Inferior parietal cortex (tissue), 1 donor: ENCODE measurements at regions not wholly inside any gene's neighbourhood (a gene's known extent, or its start where the extent isn't known, plus 50 kb on each side); places are given as distances from the start of the nearest gene placed in this dataset.

Experiments
- DNase-seq: peaks from one replicate; pipeline ENCODE4 v3.0.0-alpha.2; 2016; ENCODE audit errors: extremely low spot score

DNA sequence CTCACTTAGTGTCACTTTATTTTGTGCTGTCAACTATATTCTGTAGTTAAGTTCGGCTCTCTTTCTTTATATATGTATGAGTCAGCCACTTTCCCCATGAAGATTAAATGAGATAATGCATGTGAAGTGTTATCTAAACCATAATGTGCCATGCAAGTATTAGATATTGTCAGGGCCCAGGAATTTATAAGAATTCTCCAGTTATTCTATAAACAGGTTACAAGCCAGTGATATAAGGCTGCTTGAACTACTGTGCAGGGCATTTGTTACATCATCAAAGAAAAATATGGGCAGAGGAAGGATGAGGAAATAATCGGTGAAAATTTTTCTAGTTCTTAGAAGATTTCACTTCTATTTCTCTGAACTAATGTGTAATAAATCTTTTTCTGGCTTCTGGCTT, 1049.0 kb upstream of the NR2F2 start:
- no peak for DNase-seq

DNA sequence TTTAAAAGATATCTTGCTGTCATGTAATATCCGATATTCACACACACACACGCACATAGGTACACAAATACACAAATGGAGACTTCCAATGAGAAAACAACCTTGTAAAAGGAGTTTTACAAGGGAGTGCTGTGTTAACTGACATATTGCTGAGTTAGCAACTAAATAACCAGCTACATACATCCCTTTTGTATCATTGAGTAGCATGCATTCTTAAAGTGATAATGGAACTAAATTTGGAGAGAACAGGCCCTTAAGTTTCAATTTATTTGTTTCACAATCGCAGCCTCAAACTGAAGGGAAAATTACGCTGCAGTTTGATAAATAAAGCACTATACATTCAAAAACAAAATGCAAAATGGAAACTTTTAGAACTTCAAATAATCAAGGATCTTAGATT, 1046.0 kb upstream of the NR2F2 start:
- no peak for DNase-seq

DNA sequence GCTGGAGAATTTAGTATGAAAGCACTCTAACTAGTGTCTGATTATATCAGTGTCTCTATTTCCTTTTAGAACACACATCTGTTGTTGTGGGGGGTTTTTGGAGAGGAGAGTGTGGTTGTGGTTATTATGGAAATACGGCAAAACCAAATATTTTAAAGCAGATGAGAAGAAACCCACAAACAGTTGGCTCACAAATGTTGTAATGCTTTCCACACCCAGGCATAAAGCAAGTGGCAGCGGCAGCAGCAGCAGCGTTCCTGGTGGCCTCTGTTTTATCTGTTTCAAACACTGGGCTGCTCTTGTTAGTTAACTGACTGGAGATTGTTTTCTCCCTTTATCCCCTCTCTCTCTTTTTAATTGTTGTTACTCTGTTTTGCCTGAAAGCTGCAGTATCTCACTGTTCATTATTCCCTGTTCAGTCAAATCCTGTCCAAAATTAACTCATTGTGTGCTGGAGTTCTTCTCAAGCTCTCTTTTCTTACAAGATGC, 1045.5 kb upstream of the NR2F2 start:
- DNase-seq = no peak

- no peak for DNase-seq
These were observed 1044.1 kb upstream of the NR2F2 start for GRCh38 chr15:95286352-95286880.

- DNase-seq = no peak
These were observed 1042.8 kb upstream of the NR2F2 start for GRCh38 chr15:95287720-95288103.

GRCh38 chr15:95288626-95289025, 1041.9 kb upstream of the NR2F2 start:
- no peak for DNase-seq

GRCh38 chr15:95290176-95290974, 1040.1 kb upstream of the NR2F2 start:
- DNase-seq = no peak

GRCh38 chr15:95291898-95292472, 1038.5 kb upstream of the NR2F2 start:
- DNase-seq = peak; percentile 71

GRCh38 chr15:95292785-95293450, 1037.6 kb upstream of the NR2F2 start:
- no peak for DNase-seq

DNA sequence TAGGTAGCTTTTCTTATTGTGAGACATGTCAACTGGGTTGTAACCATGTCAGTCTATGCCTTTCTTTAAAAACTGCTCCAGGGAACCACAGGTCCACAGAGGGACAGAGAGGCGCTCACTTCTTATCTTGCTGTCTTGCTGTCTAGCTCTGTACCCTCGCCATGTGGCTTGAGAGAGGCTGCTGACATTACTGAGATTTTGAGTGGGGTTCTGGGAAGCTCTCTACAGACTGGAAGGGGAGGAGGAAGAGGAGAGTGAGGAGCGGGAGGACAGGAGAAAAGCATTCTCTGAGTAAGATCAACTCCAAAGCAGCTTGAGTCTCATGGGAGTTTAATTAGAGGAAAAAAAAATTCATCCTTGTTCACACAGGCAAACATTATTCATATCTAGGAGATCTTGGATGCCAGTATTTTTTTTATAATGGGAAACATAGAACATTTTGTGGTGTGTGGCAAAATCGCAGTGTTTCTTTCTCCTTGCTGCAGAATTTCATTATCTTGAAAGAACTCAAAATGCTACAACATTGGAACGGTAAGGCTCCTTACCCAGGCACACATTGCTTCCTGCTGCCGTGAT, 1037.0 kb upstream of the NR2F2 start:
- DNase-seq = no peak

- DNase-seq = no peak
These were observed 1035.1 kb upstream of the NR2F2 start for GRCh38 chr15:95295363-95295762.

GRCh38 chr15:95295896-95296625, 1034.4 kb upstream of the NR2F2 start:
- DNase-seq = no peak

DNA sequence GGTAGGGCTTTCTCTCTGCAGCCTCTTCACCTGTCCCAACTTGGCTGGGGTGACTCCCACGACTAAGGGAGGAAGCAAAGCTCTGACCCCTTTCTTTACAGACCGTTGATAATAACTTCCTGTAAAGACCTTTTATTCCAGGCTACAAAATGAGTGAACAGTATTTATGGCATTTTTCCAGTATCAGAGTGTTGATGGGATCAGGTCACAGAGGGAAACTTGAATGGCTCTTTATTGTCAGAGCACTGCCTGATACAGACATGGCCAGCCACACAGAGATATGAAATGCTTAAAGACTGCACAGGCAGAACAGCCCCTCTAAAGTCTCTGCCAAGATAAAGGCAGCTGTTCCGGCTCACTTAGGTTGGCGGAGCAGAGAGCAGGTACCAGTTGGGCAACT, 1033.9 kb upstream of the NR2F2 start:
- DNase-seq = no peak

- DNase-seq = no peak
These were observed 1031.8 kb upstream of the NR2F2 start for GRCh38 chr15:95298729-95299128.

DNA sequence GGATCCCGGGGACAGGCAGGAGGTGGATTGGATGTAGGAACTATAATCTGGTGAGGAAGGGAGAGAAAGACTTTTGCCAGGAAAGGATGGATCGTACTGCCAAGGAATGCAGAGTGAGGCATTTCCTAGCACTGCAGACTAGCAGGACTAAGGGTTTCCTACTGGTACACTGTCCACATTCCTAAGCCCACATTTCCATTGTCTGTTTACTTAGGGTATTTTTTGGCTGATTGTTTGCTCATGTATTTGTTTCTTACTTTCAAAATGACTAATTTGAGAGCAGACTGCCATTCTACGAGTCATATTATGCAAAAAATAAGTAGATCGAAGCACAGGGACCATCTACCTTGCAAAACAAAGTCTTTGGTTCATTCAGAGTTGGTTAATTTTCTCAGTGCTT, 1029.5 kb upstream of the NR2F2 start:
- DNase-seq = no peak

DNA sequence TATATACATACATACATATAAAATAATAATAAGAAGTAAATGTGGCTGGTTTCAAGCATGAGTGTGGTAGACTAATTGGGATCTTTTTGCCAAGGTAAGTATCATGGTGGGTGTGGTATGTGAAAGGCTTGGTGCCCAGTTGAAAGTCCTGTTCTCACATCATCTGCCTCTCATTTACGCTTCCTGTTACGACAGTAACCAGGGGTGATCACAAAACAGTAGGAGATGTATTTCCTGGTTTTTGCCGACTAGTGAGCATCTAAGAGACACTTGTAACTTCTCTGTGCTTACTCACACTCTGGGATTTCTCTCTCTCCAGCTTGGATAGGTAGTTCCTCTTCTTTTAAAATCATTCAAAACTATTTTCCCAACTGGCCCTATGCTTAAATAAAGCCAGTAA, 1028.3 kb upstream of the NR2F2 start:
- no peak for DNase-seq

DNA sequence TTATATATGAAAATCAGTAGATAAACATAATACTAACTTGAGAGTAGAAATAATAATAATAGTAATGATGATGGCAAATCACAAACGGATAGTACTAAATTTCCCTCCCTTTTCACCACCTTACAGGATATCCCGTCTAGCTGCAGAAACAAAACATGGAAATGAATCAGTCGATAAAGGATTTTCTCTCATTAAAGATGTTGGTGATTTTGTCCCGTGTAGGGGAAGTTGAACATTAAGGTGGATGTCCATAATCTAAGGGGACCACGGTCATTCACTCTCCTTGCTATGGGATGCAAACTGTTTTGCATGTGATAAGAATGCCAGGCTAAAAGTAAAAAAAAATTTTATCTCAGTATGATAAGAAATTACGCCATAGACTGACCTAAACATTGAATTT, 1027.7 kb upstream of the NR2F2 start:
- DNase-seq = no peak

GRCh38 chr15:95303713-95304112, 1026.8 kb upstream of the NR2F2 start:
- no peak for DNase-seq

DNA sequence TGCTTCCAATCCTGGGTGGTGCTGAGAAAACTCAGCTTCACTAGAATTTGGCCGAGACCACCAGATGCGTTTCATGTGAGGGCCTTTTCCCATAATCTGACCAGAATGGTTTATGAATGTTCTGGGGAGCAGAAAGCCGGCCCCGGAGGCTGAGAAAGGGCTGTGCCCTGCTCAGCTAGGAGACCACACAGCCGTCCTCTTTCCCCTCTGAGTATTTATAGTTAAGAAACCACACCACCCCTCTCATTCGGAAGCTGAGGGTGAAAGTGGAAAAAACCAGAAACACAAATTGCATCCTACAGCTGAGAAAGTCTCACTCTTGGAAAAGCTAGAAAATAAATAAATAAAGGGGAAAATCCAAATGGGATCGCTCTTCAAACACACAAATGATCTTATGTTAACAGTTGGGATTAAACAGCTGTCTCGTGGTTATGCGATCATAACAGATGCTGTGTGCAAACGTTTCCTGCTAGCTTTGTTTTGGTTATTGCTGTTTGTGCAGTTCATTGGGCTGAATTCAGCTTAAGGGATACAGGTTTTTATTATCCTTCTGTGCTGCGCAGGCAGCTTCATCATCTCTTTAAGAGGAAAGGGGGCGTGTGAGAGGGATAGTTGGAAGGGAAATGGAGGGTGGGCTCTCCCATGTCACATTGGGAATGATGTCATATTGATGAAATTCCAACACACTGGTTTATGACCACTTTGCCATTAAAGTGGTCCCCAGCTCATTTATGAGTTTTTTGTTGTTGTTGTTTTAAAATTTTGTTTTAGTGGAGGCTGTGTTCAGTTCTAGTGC, 1026.2 kb upstream of the NR2F2 start:
- DNase-seq = no peak

DNA sequence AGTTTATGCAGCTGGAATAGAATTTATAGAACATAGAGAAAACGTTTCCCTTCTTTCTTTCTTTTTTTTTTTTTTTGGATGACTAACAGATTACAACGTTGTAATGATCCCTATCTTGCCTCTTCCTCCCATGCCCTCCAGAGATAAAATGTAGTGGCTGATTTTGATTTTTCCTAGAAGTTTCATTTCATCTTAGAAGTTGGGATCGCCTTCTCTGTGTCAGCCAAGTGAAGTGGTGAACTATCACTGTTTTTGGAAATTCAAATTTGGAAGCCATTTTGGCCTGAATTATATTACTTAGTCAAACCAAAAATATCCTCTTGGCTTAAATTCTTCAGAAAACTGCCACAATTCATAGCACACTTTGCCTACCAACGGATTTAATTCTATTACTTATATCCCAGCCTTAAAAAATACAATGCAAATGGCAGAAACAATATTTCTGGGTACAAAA, 1025.5 kb upstream of the NR2F2 start:
- no peak for DNase-seq

GRCh38 chr15:95307115-95307514, 1023.4 kb upstream of the NR2F2 start:
- no peak for DNase-seq
